GM18873 (cell line): ENCODE measurements at regions not wholly inside any gene's neighbourhood (a gene's known extent, or its start where the extent isn't known, plus 50 kb on each side); places are given as distances from the start of the nearest gene placed in this dataset.

Source experiments
- ATAC-seq: cut with Tn5 transposase; IDR thresholded peaks from one replicate; pipeline ENCODE4 v1.9.1; 2021; ENCODE audit warnings: mild to moderate bottlenecking, moderate library complexity, moderate number of reproducible peaks; ENCODE audit not compliant: unreplicated experiment, low FRiP score

DNA sequence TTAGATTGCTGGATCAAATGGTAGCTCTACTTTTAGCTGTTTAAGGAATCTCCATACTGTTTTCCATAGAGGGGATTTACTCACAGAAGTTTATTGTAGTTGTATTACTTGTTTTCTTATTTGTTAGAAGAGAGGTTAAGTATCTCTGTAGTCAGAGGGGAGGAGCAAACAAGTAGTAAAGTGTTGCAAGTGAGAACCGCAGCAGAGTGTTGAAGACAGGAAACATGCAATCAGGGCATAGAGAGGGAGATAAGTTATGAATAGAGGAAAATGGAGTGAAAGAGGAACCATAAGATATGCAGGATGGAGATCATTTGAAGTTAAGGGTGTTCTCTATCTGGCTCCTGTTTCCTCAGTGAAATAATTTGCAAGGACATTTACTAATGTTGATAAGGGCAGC lies 331.4 kb upstream of the TMEM229A start:
- no peak for ATAC-seq

- ATAC-seq, result no peak
Observed at GRCh38 chr7:124354201-124354600, 321.3 kb upstream of the TMEM229A start.

- no peak for ATAC-seq
Observed at GRCh38 chr7:124351950-124352349, 319.1 kb upstream of the TMEM229A start.

GRCh38 chr7:124349443-124349842 lies 316.6 kb upstream of the TMEM229A start:
- ATAC-seq, result no peak

- ATAC-seq, result no peak
Observed at GRCh38 chr7:124338861-124339260, 306.0 kb upstream of the TMEM229A start.

DNA sequence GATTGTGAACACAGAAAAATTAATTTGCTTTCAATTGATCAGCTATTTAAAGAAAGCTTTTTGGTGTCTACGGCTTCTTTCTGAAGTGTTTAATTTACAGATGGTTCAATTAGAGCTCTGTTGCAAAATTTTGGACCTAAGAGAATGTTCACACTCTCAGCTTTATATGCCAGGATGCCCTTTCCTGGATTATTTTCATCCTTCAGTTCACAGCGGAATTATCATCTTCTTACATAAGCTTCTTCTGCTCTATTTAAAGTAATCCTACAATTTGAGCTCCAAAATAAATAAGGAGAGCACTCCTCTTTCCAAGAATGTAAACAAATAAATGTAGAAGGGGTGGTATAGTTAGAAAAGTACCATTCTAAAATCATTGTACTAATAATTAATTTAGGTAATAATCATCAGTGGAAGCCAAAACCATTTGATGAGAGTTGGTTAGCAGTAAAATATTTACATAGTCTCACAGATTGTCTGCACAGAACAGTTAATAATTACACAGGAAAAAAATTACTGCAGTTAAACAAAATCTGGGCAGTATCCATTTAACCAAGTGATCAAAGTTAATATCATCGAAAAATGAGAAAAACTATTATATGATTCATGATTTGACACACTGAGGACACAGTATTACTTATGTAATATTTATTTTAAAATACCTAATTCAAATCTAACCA lies 298.0 kb upstream of the TMEM229A start:
- ATAC-seq, result no peak

- no peak for ATAC-seq
Observed at GRCh38 chr7:124328774-124329173, 295.9 kb upstream of the TMEM229A start.

DNA sequence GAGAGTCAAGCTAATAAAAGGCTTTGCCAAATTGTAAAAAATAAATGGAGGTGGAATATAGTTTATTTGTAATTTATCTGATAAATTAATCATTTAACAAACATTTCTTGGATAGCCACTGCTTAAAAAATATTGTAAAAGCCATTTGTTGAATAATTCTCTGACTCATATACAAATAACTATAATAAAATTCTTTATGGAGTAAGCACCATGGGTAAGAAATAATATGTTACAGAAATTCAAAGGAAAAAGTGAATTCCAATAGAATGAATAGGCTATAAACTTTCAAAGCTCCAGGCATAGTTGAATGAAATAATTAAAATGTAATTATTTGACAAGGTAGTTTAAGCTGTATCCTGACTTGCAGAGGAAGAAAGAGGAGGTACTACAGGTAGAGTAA lies 291.4 kb upstream of the TMEM229A start:
- no peak for ATAC-seq

- ATAC-seq, result no peak
Observed at GRCh38 chr7:124323597-124323996, 290.7 kb upstream of the TMEM229A start.

- ATAC-seq, result no peak
Observed at GRCh38 chr7:124322561-124322960, 289.7 kb upstream of the TMEM229A start.

DNA sequence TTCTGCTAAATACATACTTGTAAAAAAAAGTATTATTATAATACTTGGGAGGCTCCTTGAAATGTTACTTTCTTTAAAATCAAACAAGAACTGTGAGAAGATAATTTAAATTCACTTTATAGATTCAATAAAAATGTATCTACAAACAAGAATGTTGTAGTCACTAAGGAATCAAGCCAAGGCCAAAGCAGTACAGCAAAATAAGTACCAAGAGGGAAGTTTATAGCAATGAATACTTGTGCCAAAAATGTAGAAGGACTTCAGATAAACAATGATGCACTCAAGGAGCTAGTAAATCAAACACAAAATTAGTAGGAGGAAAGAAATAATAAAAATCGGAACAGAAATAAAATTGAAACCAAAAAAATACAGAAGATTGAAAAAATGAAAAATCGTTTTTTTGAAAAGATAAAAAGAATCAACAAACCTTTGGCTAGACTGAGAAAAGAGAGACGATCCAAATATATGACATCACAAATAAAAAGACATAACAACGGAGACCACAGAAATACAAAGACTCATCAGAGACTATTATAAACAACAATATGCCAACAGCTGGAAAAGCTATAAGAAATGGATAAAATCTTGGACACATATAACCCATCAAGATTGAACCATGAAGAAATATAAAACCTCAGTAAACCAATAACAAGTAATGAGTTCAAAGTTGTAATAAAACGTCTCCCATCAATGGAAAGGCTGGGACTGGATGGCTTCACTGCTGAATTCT lies 286.0 kb upstream of the TMEM229A start:
- ATAC-seq, result no peak

DNA sequence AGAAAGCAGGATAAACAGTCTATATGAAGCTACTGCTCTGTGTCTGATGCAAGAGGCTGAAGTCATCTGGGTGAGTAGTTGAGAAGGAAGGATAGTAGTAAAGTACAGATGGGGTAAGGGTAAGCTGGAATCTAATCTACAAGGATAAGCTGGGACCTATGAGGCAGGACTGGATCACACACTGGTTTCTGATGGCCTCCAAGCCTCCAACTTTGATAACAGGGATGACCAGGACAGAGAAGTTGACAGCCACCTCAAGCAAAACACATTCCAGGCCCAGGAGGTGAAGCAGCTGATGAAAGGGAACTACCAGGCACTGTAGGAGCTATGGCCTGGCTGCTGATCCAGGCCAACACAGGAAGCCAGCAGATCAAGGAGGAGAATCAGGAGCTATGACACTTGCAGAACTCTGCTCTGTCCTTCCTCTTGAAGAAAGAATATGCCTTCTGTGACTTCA lies 278.1 kb upstream of the TMEM229A start:
- no peak for ATAC-seq

DNA sequence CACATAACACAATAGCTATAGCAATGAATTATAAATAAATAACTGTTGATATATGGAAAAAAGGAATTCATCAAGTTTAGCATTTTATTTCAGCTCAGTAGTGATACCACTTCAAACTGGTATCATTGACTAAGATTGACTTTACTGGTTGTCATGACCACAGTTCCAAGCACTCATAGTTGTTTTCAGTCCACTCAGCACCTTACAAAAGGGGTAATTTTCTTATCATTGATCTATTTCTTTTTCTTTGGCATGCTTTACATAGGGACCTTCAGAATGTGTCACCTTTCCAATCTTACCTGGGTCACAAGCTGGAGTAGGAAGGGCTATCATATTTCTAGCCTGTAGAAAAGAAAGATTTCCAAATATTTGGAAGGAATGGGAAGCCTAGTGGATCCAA lies 275.5 kb upstream of the TMEM229A start:
- no peak for ATAC-seq

- ATAC-seq, result no peak
Observed at GRCh38 chr7:124295289-124295688, 262.4 kb upstream of the TMEM229A start.

DNA sequence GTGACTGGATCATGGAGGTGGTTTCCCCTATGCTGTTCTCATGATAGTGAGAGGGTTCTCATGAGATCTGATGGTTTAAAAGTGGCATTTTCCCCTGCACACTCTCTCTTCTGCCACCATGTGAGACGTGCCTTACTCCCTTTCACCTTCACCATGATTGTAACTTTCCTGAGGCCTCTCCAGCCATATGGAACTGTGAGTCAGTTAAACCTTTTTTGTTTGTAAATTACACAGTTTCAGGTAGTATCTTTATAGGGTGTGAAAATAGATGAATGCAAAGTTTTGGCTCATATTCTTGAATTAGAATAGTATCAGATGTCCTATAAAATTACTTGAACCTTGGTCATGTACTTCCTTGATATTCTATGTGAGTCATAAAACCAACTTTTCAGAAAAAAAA lies 252.1 kb upstream of the TMEM229A start:
- ATAC-seq, result no peak

DNA sequence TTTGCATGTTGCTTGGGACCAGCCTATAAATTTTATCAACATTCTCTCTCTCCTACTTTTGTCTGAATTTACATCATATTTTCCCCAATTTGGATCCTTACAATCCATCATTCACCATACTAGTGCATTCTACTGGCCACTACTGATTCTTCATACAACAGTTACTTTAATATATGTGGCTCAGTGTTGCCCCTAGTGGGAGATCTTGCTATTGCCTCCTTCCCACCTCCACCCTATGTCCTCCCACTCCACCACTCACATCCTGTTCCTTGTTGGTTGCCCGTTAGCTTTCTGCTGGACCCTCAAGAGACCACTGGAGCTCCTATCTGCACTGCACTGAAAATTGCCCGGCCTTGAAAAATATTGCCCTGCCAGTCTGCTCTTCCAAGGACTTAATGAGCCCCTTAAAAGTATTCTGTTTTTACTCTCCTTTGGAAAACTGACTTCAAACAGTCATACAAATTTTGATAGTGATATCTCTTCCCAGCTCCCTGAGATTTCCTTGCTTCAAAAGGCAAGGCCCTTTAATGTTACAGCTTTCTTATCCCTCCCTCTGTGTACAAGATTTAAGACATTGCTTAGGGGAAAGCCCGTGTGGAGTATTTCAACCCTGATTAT lies 243.2 kb upstream of the TMEM229A start:
- peak; percentile 81 for ATAC-seq

DNA sequence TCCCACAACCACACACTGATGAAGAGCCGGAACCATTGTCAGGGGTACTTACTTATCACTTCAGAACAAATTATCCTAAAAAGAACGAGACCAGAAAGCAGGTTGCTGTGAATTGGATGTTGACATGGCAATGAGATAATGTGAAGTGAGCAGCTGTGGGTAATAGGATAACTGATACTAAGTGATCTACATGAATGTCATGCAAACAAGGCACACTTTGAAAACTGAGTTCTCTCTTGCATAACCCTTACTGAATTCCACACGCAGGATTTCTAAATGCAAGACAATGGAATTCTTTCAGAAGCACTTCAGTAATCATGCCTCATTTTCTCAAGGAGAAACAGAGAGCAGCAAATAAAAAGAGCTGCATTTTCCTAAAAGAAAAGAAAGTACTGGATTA lies 242.5 kb upstream of the TMEM229A start:
- no peak for ATAC-seq

- ATAC-seq, result no peak
Observed at GRCh38 chr7:124269774-124270173, 236.9 kb upstream of the TMEM229A start.

DNA sequence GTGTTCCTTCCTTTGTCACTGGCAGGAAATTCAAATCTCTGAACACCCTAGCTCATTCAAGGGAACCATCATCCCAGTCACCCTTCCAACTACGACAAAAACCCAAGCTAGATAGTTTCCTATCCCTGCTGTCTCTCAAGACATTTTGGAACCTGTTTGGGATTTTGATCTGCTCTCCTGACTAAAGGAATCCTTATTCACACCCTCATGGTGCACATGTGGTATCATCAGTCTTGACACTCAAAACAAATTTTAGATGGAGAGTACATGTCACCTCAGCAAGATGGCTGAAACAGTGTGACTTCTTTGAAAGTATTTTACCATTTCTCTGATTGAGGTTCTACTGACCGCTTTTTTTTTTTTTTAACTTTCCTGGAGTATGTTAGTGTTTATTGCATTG lies 234.3 kb upstream of the TMEM229A start:
- no peak for ATAC-seq

DNA sequence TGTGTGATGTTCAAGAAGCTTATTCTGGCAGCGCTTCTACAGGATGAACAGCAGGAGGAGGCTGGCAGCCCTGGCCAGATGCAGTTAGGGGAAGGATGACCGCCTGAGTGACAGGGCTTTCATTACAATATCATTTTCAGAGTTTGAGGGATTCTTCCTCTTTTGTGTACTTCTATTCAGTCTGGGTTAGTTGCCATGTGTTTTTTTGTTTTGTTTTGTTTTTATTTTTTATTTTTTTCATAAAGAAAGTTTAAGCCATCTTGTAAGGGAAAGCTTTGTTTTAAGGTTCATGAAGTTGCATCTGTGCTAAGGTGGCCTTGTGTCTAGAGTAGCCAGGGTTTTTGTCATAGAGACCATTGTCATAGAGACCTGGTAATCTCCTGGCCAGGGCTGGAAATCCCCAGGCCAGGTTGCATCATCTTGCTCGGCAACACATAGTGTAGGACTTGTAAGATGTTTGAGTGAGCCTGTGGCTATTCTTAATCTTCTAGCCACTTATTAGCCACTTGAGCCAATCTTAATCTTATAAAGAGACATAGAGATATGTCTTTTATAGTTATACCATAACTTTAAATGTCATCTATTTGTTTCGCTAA lies 230.5 kb upstream of the TMEM229A start:
- ATAC-seq, result peak; percentile 78

DNA sequence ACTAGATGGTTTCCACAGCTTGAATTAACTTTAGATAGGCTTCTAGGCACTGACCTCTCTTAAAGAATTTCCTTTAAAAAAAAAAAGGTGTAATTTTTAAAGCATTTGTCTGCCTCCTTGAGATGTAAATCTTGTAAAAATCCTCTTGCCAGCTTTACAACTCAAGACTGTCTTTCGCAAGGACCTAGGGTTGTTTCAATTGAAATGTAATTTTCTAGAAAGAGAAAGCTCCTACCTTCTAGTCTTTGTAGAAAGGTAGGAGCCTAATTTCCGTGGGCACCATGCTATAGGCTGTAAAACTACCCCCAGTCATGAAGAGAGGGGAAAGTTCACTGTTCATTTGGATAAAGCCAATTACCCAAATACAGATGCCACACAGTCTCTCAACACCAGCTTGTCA lies 228.8 kb upstream of the TMEM229A start:
- no peak for ATAC-seq
